ENCODE measurements at regions not wholly inside any gene's neighbourhood (a gene's known extent, or its start where the extent isn't known, plus 50 kb on each side); places are given as distances from the start of the nearest gene placed in this dataset.

DNA sequence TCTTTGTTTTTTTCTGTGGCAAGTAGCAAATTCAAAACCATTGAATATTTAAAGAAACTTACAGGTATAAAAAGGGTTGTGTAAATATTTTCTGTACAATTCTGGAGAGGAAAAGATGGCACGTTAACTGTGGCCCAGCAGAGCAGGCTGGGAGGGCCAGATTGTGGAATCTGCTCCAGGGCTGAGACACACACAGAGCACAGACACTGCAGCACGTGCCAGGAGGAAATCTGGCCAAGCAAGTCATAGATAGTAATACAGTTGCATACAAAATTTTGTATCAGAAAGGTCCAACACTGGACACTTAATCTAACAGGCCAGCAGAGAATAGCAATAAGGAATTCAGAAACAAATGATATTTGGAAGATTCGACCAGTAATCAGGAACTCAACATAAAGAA, 763.7 kb downstream of the PDHA2 start:
- TF ChIP-seq, protein P1, sequence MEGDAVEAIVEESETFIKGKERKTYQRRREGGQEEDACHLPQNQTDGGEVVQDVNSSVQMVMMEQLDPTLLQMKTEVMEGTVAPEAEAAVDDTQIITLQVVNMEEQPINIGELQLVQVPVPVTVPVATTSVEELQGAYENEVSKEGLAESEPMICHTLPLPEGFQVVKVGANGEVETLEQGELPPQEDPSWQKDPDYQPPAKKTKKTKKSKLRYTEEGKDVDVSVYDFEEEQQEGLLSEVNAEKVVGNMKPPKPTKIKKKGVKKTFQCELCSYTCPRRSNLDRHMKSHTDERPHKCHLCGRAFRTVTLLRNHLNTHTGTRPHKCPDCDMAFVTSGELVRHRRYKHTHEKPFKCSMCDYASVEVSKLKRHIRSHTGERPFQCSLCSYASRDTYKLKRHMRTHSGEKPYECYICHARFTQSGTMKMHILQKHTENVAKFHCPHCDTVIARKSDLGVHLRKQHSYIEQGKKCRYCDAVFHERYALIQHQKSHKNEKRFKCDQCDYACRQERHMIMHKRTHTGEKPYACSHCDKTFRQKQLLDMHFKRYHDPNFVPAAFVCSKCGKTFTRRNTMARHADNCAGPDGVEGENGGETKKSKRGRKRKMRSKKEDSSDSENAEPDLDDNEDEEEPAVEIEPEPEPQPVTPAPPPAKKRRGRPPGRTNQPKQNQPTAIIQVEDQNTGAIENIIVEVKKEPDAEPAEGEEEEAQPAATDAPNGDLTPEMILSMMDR (conservative IDR thresholded peaks at IDR 0.05; ENCODE audit: control insufficient read depth, insufficient read depth, low read depth, low read length) = no peak
- no peak overlapping the region for H3K4me3 ChIP-seq (ENCODE audit: control insufficient read depth, low read depth, low read length)
- no peak for DNase-seq (ENCODE audit: low read depth)

DNA sequence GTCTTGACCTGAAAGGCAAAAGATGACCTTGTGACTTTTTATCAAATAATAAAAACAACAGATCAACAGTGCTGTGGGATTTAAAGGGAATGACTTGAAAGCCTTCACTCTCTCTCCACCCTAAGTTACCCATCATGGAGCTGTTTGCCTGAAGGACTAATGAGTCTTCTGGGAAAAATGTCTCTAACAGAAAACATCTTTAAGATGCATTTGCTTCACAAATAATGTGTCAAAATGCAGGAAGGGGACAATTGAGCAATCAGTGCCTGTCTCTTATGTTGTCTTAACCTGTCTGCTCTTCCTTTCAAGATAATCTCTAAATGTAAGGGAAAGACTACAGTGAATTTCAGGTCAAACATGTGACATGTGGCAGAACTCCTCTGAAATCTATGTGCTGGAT, 766.6 kb downstream of the PDHA2 start:
- no peak overlapping the region for H3K4me3 ChIP-seq (ENCODE audit: control insufficient read depth, low read depth, low read length)
- no peak for DNase-seq (ENCODE audit: low read depth)
- TF ChIP-seq, protein P1 (conservative IDR thresholded peaks at IDR 0.05; ENCODE audit: control insufficient read depth, insufficient read depth, low read depth, low read length) = no peak

DNA sequence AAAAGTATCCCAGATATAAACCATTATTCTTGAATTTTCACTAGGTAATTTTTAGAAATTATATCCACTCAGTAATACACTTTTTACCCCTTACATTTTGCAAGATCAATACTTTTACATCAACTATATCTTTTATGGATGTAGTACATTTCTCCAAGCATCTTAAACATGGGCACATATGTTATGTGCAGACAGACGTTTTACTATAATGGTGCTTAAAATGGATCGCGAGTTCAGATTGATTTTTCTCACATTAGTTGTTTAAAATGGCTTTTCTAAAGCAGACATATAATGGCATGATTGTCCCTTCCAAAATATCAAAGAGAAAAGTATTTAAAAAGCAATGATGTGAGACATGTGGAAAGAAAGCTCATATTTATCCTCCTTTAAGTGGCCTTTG, 786.1 kb downstream of the PDHA2 start:
- no peak overlapping the region for H3K4me3 ChIP-seq (ENCODE audit: control insufficient read depth, low read depth, low read length)

DNA sequence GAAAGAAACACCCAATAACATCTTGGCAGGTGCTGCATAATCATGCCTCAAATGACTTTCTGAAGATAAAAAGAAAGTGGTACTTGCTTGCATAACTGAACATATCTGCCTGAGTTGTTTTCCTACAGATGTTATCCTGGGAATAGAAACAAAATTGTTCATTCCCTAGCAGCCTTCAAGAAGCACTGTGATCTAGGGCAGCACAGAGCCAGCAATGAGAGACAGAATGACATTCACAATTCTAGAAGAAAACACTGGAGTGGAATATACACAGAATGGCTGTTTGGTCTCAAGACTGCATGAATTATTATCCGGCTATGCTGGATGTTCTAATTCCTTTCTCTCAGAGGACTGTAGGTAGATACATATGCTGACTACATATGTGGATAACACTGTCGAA, 790.9 kb downstream of the PDHA2 start:
- no peak overlapping the region for H3K4me3 ChIP-seq (ENCODE audit: control insufficient read depth, low read depth, low read length)

More for the DNA sequence above, 786.1 kb downstream of the PDHA2 start:
- TF ChIP-seq, protein P1 (conservative IDR thresholded peaks at IDR 0.05; ENCODE audit: control insufficient read depth, insufficient read depth, low read depth, low read length) = no peak
- no peak for DNase-seq (ENCODE audit: low read depth)

DNA sequence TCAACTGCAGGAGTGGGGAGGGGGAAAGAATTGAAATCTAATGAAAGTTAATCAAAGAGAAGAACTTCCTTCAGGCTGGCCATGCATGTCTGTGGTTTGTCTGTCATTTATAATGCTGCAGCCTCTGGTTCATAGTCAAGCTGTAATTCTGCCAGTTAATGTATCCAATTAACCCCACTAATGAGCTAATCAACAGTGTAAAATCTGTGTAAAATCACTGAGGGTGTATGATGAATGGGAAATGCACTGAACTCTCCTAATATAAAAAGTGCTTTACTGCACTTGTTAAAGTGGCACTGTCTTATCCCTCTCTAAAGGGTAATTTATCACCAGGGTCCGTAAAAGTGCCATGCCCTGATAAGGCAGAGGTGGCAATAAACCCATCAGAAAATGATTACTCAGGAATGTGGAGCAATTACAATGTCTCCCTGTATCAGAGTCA, 798.1 kb downstream of the PDHA2 start:
- no peak overlapping the region for H3K4me3 ChIP-seq (ENCODE audit: control insufficient read depth, low read depth, low read length)
- TF ChIP-seq, protein P1 (conservative IDR thresholded peaks at IDR 0.05; ENCODE audit: control insufficient read depth, insufficient read depth, low read depth, low read length) = no peak
- DNase-seq (ENCODE audit: low read depth) = no peak

More for the DNA sequence above, 790.9 kb downstream of the PDHA2 start:
- DNase-seq (ENCODE audit: low read depth) = no peak
- TF ChIP-seq, protein P1 (conservative IDR thresholded peaks at IDR 0.05; ENCODE audit: control insufficient read depth, insufficient read depth, low read depth, low read length) = no peak

DNA sequence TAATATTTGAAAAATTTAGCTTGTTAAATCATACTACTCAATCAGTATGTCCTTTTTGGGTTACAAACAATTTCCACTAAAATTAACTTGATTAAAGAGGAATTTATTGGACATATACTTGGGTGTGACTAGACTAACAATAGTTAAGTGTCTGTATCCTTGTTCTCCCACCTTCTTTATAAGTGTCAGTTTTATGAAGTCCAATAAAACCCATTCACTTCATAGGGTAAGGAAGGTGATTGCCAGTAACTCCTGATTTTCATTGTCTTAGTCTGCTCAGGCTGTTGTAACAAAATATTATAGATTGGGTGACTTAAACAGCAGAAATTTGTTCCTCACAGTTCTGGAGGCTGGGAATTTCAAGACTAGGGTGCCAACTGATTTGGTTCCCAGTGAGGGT, 800.0 kb downstream of the PDHA2 start:
- DNase-seq (ENCODE audit: low read depth) = no peak
- TF ChIP-seq, protein P1 (conservative IDR thresholded peaks at IDR 0.05; ENCODE audit: control insufficient read depth, insufficient read depth, low read depth, low read length) = no peak
- H3K4me3 ChIP-seq (ENCODE audit: control insufficient read depth, low read depth, low read length) = no peak overlapping the region

DNA sequence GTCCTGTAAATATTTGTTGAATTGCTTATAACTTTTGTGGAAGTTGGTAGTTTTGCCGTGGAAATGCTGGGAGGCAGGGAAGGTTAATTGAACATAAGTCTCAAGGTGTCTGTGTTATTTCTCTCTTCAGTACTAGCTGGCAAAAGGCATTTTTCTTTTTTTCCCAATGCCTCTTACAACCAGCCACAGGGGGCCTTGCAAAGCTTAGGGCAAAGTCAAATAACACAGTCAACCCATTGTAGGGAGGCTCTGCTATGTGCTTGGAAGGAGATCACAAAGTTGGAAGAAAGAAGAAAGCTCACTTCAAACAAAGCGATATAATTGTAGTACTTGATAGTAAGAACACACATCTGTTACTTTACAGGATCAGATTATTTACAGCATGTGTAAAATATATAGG, 802.6 kb downstream of the PDHA2 start:
- TF ChIP-seq, protein P1 (conservative IDR thresholded peaks at IDR 0.05; ENCODE audit: control insufficient read depth, insufficient read depth, low read depth, low read length) = no peak
- no peak overlapping the region for H3K4me3 ChIP-seq (ENCODE audit: control insufficient read depth, low read depth, low read length)
- no peak for DNase-seq (ENCODE audit: low read depth)

Measured in fibroblast of mammary gland (primary cell).